ENCODE measurements at regions not wholly inside any gene's neighbourhood (a gene's known extent, or its start where the extent isn't known, plus 50 kb on each side); places are given as distances from the start of the nearest gene placed in this dataset.

GRCh38 chr3:137325170-137325569 is 367.4 kb downstream of the IL20RB start:
- Histone ChIP-seq H3K4me1 (replicated peaks in 1 of 2) (no peaks in the 10 kb centered on the region), H3K36me3 (replicated peaks in 1 of 2) (no peaks in the 10 kb centered on the region), H3K4me3 (no peak overlapping the region), H3K9me3 (replicated peaks in 1 of 3) (no peaks in the 10 kb centered on the region), H3K27me3 (no peaks in the 10 kb centered on the region), H3K27ac (no peak overlapping the region)
- intact Hi-C loops (cut with DNase I), result no loop called here
- TF ChIP-seq CTCF (IDR thresholded peaks at IDR 0.05) (no peak), POLR2A (IDR thresholded peaks at IDR 0.05) (no peak)
- DNase-seq, result no peak
- WGBS, 4 donors, result 56 to 72% (median 65%) methylated on average over 3 of the region's 3 CpGs

- no peaks in the 10 kb centered on the region for H3K4me1 ChIP-seq (replicated peaks in 1 of 2)
- H3K27me3 ChIP-seq, result no peaks in the 10 kb centered on the region
- TF ChIP-seq POLR2A (IDR thresholded peaks at IDR 0.05) (no peak), CTCF (IDR thresholded peaks at IDR 0.05) (no peak)
- no peak overlapping the region for H3K4me3 ChIP-seq
- no peak overlapping the region for H3K27ac ChIP-seq
- intact Hi-C loops (cut with DNase I), result no loop called here
- DNase-seq, result no peak
- WGBS, 4 donors, result 49 to 61% (median 53%) methylated on average over 3 of the region's 3 CpGs
- H3K36me3 ChIP-seq (replicated peaks in 1 of 2), result no peaks in the 10 kb centered on the region
- no peaks in the 10 kb centered on the region for H3K9me3 ChIP-seq (replicated peaks in 1 of 3)
Measured at GRCh38 chr3:137325934-137326333, 368.2 kb downstream of the IL20RB start.

DNA sequence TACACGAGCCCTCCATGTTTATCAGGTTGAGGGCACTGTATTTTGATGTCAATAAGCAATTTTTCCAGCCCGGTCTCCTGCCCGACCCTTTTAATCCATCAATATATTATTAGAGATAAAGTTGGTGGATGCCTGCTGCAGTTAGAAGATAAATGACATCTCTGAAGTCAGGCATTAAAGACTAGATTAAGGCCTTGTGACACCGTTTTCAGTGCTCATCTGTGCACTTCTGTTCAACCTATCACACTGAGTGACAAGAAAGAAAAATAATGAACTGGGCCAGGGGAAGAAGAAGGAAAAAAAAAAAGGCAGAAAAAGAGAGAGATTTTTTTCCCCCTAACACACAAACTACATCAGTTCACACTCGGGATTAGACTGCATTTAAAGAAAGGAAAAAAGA is 371.8 kb downstream of the IL20RB start:
- TF ChIP-seq CTCF (IDR thresholded peaks at IDR 0.05) (no peak), POLR2A (IDR thresholded peaks at IDR 0.05) (no peak)

DNA sequence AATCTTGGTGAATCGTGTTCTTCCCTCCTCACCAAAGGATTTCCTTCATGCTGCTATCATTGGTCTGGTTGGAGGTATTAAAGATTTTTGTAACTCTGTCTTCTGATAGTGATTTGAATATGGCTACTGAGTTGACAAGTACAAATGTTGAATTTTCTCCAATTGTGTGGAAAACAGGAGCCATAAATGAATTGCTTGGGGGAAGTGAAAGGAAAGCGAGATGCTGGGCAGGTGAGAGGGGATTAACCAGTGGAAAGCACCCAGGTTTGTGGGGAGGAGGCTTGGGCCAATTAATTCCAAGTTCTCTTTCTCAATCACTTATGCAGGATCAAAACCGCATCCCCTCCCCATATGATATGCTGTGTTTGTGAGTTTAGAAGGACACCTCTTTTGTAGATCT is 372.5 kb downstream of the IL20RB start:
- Histone ChIP-seq H3K4me3 (no peak overlapping the region), H3K27ac (no peak overlapping the region), H3K4me1 (replicated peaks in 1 of 2) (no peaks in the 10 kb centered on the region), H3K9me3 (replicated peaks in 1 of 3) (no peaks in the 10 kb centered on the region), H3K27me3 (no peaks in the 10 kb centered on the region), H3K36me3 (replicated peaks in 1 of 2) (no peaks in the 10 kb centered on the region)
- no peak for TF ChIP-seq CTCF (IDR thresholded peaks at IDR 0.05)
- no peak for TF ChIP-seq POLR2A (IDR thresholded peaks at IDR 0.05)
- WGBS, 4 donors, result 62 to 78% (median 77%) methylated on average over 3 of the region's 3 CpGs
- no peak for DNase-seq
- intact Hi-C loops (cut with DNase I), result no loop called here

More for the DNA sequence above, 371.8 kb downstream of the IL20RB start:
- Histone ChIP-seq H3K9me3 (replicated peaks in 1 of 3) (no peaks in the 10 kb centered on the region), H3K4me3 (no peak overlapping the region), H3K27ac (no peak overlapping the region), H3K27me3 (no peaks in the 10 kb centered on the region), H3K4me1 (replicated peaks in 1 of 2) (no peaks in the 10 kb centered on the region), H3K36me3 (replicated peaks in 1 of 2) (no peaks in the 10 kb centered on the region)
- DNase-seq, result no peak
- intact Hi-C loops (cut with DNase I), result no loop called here
- 22 to 29% (median 25%) methylated on average over 5 of the region's 5 CpGs for WGBS, 4 donors
